CD14-positive monocyte (primary cell): ENCODE measurements at regions not wholly inside any gene's neighbourhood (a gene's known extent, or its start where the extent isn't known, plus 50 kb on each side); places are given as distances from the start of the nearest gene placed in this dataset.

Experiments used
- DNase-seq, 3 donors: peaks; one replicate each; pipeline ENCODE4 v3.0.0-alpha.2; 2011 to 2022
- H2AFZ ChIP-seq: 2 replicates; pipeline ENCODE4 v1.6.0; 2012; ENCODE audit warnings: mild to moderate bottlenecking, low read depth, low read length, inconsistent platforms; ENCODE audit not compliant: insufficient read depth, poor library complexity, severe bottlenecking
- H3K27ac ChIP-seq, 2 donors: 1 replicate in 1 of 2; 2 replicates in 1 of 2; pipeline ENCODE4 v1.5.1; 2012 to 2013; ENCODE audit warnings: low read length in 2 of 2, control low read depth in 1 of 2, inconsistent platforms in 1 of 2, low read depth in 1 of 2, mild to moderate bottlenecking in 1 of 2
- H3K27me3 ChIP-seq, 2 donors: one replicate each; pipeline versions ENCODE4 v1.6.0 to v1.6.1; 2011 to 2013; ENCODE audit warnings: low read length in 2 of 2; ENCODE audit not compliant: control insufficient read depth in 2 of 2, insufficient read depth in 2 of 2
- H3K36me3 ChIP-seq, 2 donors: replicated peaks in 1 of 2; 1 replicate in 1 of 2; 2 replicates in 1 of 2; pipeline versions ENCODE4 v1.5.1 to v1.6.1; 2012 to 2013; ENCODE audit warnings: low read length in 2 of 2, control low read depth in 1 of 2, inconsistent platforms in 1 of 2, mild to moderate bottlenecking in 1 of 2; ENCODE audit not compliant: insufficient read depth in 2 of 2, control insufficient read depth in 1 of 2
- H3K4me1 ChIP-seq, 2 donors: 1 replicate in 1 of 2; 2 replicates in 1 of 2; pipeline versions ENCODE4 v1.5.1 to v1.6.1; 2012 to 2013; ENCODE audit warnings: low read length in 2 of 2, control low read depth in 1 of 2, inconsistent platforms in 1 of 2, mild to moderate bottlenecking in 1 of 2, moderate library complexity in 1 of 2; ENCODE audit not compliant: insufficient read depth in 2 of 2, control insufficient read depth in 1 of 2
- H3K4me2 ChIP-seq: replicated peaks from 2 replicates; pipeline ENCODE3; 2012; ENCODE audit warnings: low read length, moderate library complexity, mild to moderate bottlenecking; ENCODE audit not compliant: poor library complexity, severe bottlenecking; ENCODE audit errors: extremely low read depth
- H3K4me3 ChIP-seq, 3 experiments: fragments of 200-600 bp in 1 of 3; sonication (generic) in 1 of 3; replicated peaks in 1 of 3; 1 replicate in 2 of 3; 2 replicates in 1 of 3; pipeline ENCODE4 v1.5.1; 2011 to 2013; ENCODE audit warnings: low read length in 3 of 3, mild to moderate bottlenecking in 3 of 3, control low read depth in 2 of 3, low read depth in 2 of 3, inconsistent platforms in 1 of 3, moderate library complexity in 1 of 3
- H3K79me2 ChIP-seq: 2 replicates; pipeline ENCODE4 v1.6.0; 2012; ENCODE audit warnings: mild to moderate bottlenecking, control low read depth, inconsistent platforms, low read length, moderate library complexity; ENCODE audit not compliant: insufficient read depth
- H3K9ac ChIP-seq: 2 replicates; pipeline ENCODE4 v1.6.0; 2017; ENCODE audit warnings: low read length, mild to moderate bottlenecking; ENCODE audit not compliant: insufficient read depth, poor library complexity, severe bottlenecking
- H3K9me3 ChIP-seq, 2 donors: replicated peaks in 1 of 2; 1 replicate in 1 of 2; 2 replicates in 1 of 2; pipeline versions ENCODE4 v1.5.1 to v1.6.1; 2012 to 2013; ENCODE audit warnings: low read length in 2 of 2, control low read depth in 1 of 2; ENCODE audit not compliant: control insufficient read depth in 1 of 2, insufficient read depth in 1 of 2
- H4K20me1 ChIP-seq: 2 replicates; pipeline ENCODE4 v1.6.0; 2012; ENCODE audit warnings: mild to moderate bottlenecking, low read length, control low read depth, moderate library complexity; ENCODE audit not compliant: insufficient read depth
- H3K27ac Mint-ChIP-seq, 7 donors: one replicate each; pipeline ENCODE4 v1.8.0; 2020; ENCODE audit warnings: mild to moderate bottlenecking in 7 of 7, mixed read lengths in 7 of 7, moderate library complexity in 6 of 7, inconsistent platforms in 2 of 7
- H3K27me3 Mint-ChIP-seq, 3 donors: one replicate each; pipeline ENCODE4 v1.8.0; 2021 to 2022; ENCODE audit warnings: low read depth in 3 of 3, mild to moderate bottlenecking in 3 of 3, mixed read lengths in 3 of 3, moderate library complexity in 3 of 3, inconsistent platforms in 1 of 3
- H3K36me3 Mint-ChIP-seq, 2 donors: one replicate each; pipeline ENCODE4 v1.8.0; 2020; ENCODE audit warnings: mixed read lengths in 2 of 2, inconsistent platforms in 1 of 2, mild to moderate bottlenecking in 1 of 2
- H3K4me1 Mint-ChIP-seq: one replicate; pipeline ENCODE4 v1.8.0; 2020; ENCODE audit warnings: mild to moderate bottlenecking, mixed read lengths
- H3K4me3 Mint-ChIP-seq, 2 donors: one replicate each; pipeline ENCODE4 v1.8.0; 2020; ENCODE audit warnings: mild to moderate bottlenecking in 2 of 2, mixed read lengths in 2 of 2, moderate library complexity in 1 of 2
- H3K9me3 Mint-ChIP-seq, 7 donors: one replicate each; pipeline ENCODE4 v1.8.0; 2020 to 2022; ENCODE audit warnings: mixed read lengths in 7 of 7, mild to moderate bottlenecking in 6 of 7, moderate library complexity in 6 of 7, inconsistent platforms in 2 of 7
- WGBS: methylation state at CpG from one replicate; pipeline ENCODE4 v1.1.5; 2013; ENCODE audit warnings: missing lambda C conversion rate; ENCODE audit not compliant: insufficient coverage; 5-methylcytosine and 5-hydroxymethylcytosine counted together
- intact Hi-C, 2 donors: fragments of 100-400 bp; cut with micrococcal nuclease; formaldehyde crosslinking; loops; one replicate each; pipeline versions ENCODE4 v1.15.0 to v1.15.1; 2023
- TF ChIP-seq, protein P1 (sequence below): fragments of 200-600 bp; IDR thresholded peaks from one replicate; pipeline ENCODE4 v1.8.0; 2022; ENCODE audit warnings: antibody characterized with exemption, mild to moderate bottlenecking

DNA sequence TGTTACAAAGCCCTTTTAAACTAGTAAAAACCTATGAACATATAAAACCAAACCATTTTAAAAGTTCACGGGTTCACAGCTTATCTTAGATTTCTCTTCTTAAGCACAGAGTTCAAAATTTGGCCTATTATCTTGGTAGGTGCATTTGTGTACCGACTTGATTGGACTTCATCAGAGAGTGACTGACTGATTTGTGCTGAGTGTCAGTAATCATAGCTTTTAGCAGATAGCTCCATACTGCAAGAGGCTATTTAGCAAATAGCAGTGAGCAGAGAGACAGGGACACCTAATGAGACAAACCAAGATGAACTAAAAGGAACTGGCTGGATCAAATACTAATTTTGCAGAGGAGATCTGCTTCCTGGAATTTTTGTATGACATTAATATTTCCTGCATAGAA is 274.5 kb downstream of the PRR16 start:
- H3K4me1 ChIP-seq = no peaks in the 10 kb centered on the region
- no peaks in the 10 kb centered on the region for H3K36me3 ChIP-seq
- H3K9me3 ChIP-seq = no peaks in the 10 kb centered on the region
- no peak overlapping the region for H3K27ac Mint-ChIP-seq
- no peak overlapping the region for H3K4me3 ChIP-seq
- H4K20me1 ChIP-seq = no peaks in the 10 kb centered on the region
- no peaks in the 10 kb centered on the region for H3K36me3 Mint-ChIP-seq
- no peak overlapping the region for H3K4me2 ChIP-seq
- no peak overlapping the region for H3K4me3 Mint-ChIP-seq
- TF ChIP-seq, protein P1, sequence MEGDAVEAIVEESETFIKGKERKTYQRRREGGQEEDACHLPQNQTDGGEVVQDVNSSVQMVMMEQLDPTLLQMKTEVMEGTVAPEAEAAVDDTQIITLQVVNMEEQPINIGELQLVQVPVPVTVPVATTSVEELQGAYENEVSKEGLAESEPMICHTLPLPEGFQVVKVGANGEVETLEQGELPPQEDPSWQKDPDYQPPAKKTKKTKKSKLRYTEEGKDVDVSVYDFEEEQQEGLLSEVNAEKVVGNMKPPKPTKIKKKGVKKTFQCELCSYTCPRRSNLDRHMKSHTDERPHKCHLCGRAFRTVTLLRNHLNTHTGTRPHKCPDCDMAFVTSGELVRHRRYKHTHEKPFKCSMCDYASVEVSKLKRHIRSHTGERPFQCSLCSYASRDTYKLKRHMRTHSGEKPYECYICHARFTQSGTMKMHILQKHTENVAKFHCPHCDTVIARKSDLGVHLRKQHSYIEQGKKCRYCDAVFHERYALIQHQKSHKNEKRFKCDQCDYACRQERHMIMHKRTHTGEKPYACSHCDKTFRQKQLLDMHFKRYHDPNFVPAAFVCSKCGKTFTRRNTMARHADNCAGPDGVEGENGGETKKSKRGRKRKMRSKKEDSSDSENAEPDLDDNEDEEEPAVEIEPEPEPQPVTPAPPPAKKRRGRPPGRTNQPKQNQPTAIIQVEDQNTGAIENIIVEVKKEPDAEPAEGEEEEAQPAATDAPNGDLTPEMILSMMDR = no peak
- H3K27me3 Mint-ChIP-seq = peaks cover 0 to 2% (median 0%) of the 10 kb centered on the region in 3 donors
- no peaks in the 10 kb centered on the region for H3K4me1 Mint-ChIP-seq
- H2AFZ ChIP-seq = no peak overlapping the region
- H3K27ac ChIP-seq = no peak overlapping the region
- peaks cover 0 to 2% (median 0%) of the 10 kb centered on the region in 7 donors for H3K9me3 Mint-ChIP-seq
- H3K27me3 ChIP-seq = no peaks in the 10 kb centered on the region
- DNase-seq = no peak
- H3K9ac ChIP-seq = no peak overlapping the region
- intact Hi-C loops = no loop called here
- H3K79me2 ChIP-seq = no peaks in the 10 kb centered on the region
- WGBS = no CpG with 5 or more reads among the region's 2 CpGs

DNA sequence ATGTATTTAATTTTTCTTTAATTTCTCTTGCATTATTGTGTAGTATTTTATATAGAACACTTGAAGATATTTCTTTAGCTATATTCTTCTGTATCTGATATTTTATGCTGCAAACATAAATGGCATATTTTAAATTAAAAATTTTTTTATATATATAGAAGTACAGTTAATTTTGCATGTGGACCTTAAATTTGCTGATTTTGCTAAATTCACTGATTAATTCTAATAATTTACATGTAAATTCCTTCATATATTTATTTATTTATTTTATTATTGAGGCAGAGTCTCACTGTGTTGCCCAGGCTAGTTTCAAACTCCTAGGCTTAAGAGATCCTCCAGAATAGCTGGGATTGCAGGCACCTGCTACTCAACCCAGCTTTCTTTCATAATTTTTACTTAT is 276.9 kb downstream of the PRR16 start:
- intact Hi-C loops = no loop called here
- Mint-ChIP-seq H3K4me1 (no peaks in the 10 kb centered on the region), H3K9me3 (peaks cover 0 to 5% (median 0%) of the 10 kb centered on the region in 7 donors)

More for the DNA sequence above, 276.9 kb downstream of the PRR16 start:
- Histone ChIP-seq H3K4me1 (no peaks in the 10 kb centered on the region), H3K4me2 (no peak overlapping the region), H3K79me2 (no peaks in the 10 kb centered on the region), H3K36me3 (no peaks in the 10 kb centered on the region), H2AFZ (no peak overlapping the region), H3K9me3 (no peaks in the 10 kb centered on the region), H3K4me3 (no peak overlapping the region), H3K27me3 (no peaks in the 10 kb centered on the region), H3K27ac (no peak overlapping the region), H4K20me1 (no peaks in the 10 kb centered on the region), H3K9ac (no peak overlapping the region)
- H3K27ac Mint-ChIP-seq = no peak overlapping the region
- no peak overlapping the region for H3K4me3 Mint-ChIP-seq
- H3K36me3 Mint-ChIP-seq = no peaks in the 10 kb centered on the region
- peaks cover 0 to 2% (median 0%) of the 10 kb centered on the region in 3 donors for H3K27me3 Mint-ChIP-seq
- no peak for DNase-seq
- TF ChIP-seq, protein P1 = no peak
